Activated T-cell treated with anti-CD3 and anti-CD28 coated beads, Interleukin-2, amount 50 U/mL, for 4 hours (primary cell): ENCODE measurements at regions not wholly inside any gene's neighbourhood (a gene's known extent, or its start where the extent isn't known, plus 50 kb on each side); places are given as distances from the start of the nearest gene placed in this dataset.
"Not testable (repeated sequence)": the region's sequence is repeated elsewhere in the genome, so short reads cannot be mapped to it uniquely, and the experiment has no call there.

Experiments
- ATAC-seq, 2 donors: fragments of 200-7000 bp; cut with Tn5 transposase; one replicate each; pipeline ENCODE4 v1.10.0; 2021
- DNase-seq: peaks from one replicate; pipeline ENCODE4 v3.0.0-alpha.2; 2020
- H3K27me3 Mint-ChIP-seq: one replicate; pipeline ENCODE4 v1.8.0; 2021; ENCODE audit warnings: low read depth, mixed read lengths
- H3K36me3 Mint-ChIP-seq: one replicate; pipeline ENCODE4 v1.8.0; 2022; ENCODE audit warnings: mixed read lengths; ENCODE audit not compliant: insufficient read depth
- H3K4me1 Mint-ChIP-seq: one replicate; pipeline ENCODE4 v1.8.0; 2021; ENCODE audit warnings: low read depth, mixed read lengths
- H3K4me3 Mint-ChIP-seq: one replicate; pipeline ENCODE4 v1.8.0; 2021; ENCODE audit warnings: mild to moderate bottlenecking, moderate library complexity, mixed read lengths
- H3K9me3 Mint-ChIP-seq: one replicate; pipeline ENCODE4 v1.8.0; 2021; ENCODE audit warnings: mixed read lengths

DNA sequence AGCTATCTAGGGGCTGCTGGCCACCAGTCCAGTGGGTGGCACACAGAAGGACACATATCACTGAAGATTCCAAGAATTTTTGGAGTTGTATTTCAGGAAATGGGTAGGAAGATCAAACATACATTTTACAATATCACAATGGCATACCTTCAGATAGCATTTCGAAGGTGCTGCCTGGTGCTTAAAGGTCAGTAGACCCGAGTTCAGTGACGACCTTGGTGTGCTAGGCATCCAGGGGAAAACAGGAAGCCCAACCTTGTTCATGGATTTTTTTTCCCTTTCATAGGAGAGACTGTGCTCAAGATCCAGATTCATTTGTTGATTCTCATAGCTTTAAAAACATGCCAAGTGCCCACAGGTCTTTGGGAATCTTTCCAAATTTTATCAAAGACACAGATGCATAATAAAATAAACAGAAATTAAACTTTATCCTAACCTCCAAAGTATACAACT, 51.0 kb upstream of the RCBTB2 start:
- H3K4me3 Mint-ChIP-seq: no peak overlapping the region
- H3K36me3 Mint-ChIP-seq: no peaks in the 10 kb centered on the region
- peaks cover 4% of the 10 kb centered on the region for H3K27me3 Mint-ChIP-seq
- DNase-seq (no peak), ATAC-seq (no peak)
- peaks cover 23% of the 10 kb centered on the region for H3K4me1 Mint-ChIP-seq
- no peaks in the 10 kb centered on the region for H3K9me3 Mint-ChIP-seq

- Mint-ChIP-seq H3K36me3 (no peaks in the 10 kb centered on the region), H3K27me3 (peaks cover 4% of the 10 kb centered on the region), H3K4me3 (no peak overlapping the region), H3K4me1 (peaks cover 16% of the 10 kb centered on the region), H3K9me3 (no peaks in the 10 kb centered on the region)
- DNase-seq: no peak
- no peak for ATAC-seq
Observed at GRCh38 chr13:48585456-48585840, 52.6 kb upstream of the RCBTB2 start.

DNA sequence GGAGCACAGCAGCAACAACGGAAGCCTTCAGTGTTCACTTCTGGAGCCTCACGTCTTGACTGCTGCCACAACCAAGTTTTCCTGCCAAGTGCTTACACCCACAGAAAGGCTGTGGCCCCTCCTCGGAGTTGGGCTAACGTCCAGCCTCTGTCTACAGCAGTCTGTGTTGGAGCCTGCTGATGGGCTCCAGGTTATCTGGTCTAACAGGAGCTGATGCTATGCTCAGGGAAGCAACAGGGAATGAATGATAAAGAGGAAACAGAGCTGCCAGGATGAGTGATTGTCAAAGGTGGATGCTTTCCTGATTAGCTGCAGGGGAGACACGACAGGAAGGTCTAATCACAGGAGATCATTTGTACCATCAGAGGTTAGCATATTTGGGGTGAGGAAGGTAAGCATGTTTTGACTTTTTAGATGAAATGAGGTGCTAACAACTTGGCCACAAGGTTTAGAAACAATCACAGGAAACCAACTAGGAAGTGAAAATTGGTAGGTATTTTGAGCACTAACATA, 53.8 kb upstream of the RCBTB2 start:
- Mint-ChIP-seq H3K27me3 (peaks cover 4% of the 10 kb centered on the region), H3K4me3 (no peak overlapping the region), H3K4me1 (peaks cover 13% of the 10 kb centered on the region), H3K36me3 (no peaks in the 10 kb centered on the region), H3K9me3 (no peaks in the 10 kb centered on the region)
- DNase-seq (no peak), ATAC-seq (no peak)

- ATAC-seq (no peak), DNase-seq (no peak)
- peaks cover 4% of the 10 kb centered on the region for H3K27me3 Mint-ChIP-seq
- no peak overlapping the region for H3K4me3 Mint-ChIP-seq
- H3K36me3 Mint-ChIP-seq: no peaks in the 10 kb centered on the region
- no peaks in the 10 kb centered on the region for H3K9me3 Mint-ChIP-seq
- peaks cover 13% of the 10 kb centered on the region for H3K4me1 Mint-ChIP-seq
Observed at GRCh38 chr13:48588120-48588519, 55.2 kb upstream of the RCBTB2 start.

DNA sequence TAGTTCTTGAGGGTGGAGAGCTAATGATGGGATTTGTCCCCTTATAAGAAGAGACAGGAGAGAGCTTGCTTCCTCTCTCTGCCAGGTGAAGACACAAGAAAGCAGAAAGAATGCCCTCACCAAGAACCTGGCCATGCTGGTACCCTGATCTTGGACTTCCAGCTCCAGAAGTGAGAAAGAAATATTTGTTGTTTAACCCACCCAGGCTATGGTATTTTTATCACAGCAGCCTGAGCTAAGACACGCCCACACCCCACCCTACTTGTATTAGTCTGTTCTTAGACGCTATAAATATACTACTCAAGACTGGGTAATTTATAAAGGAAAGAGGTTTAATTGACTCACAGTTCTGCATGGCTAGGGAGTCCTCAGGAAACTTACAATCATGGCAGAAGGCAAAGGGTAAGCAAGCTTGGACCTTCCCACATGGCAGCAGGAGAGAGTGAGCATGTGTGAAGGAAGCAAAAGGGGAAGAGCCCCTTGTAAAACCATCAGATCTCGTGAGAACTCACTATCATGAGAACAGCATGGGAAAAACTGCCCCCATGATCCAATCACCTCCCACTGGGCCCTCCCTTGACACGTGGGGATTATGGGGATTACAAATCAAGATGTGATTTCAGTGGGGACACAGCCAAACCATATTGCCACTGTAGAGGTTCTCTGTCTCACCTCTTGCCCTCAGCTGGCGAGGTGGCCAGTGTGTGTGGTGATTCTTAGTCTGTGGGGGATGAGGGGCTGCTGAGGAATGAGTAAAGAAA, 57.4 kb upstream of the RCBTB2 start:
- DNase-seq (no peak), ATAC-seq (no peak)
- peaks cover 13% of the 10 kb centered on the region for H3K4me1 Mint-ChIP-seq
- no peaks in the 10 kb centered on the region for H3K9me3 Mint-ChIP-seq
- no peaks in the 10 kb centered on the region for H3K27me3 Mint-ChIP-seq
- H3K4me3 Mint-ChIP-seq: no peak overlapping the region
- no peaks in the 10 kb centered on the region for H3K36me3 Mint-ChIP-seq

- not testable (repeated sequence) for H3K4me1 Mint-ChIP-seq, H3K9me3 Mint-ChIP-seq, DNase-seq, ATAC-seq, H3K27me3 Mint-ChIP-seq, H3K36me3 Mint-ChIP-seq, H3K4me3 Mint-ChIP-seq
Observed at GRCh38 chr13:48591124-48591872, 58.4 kb upstream of the RCBTB2 start.

DNA sequence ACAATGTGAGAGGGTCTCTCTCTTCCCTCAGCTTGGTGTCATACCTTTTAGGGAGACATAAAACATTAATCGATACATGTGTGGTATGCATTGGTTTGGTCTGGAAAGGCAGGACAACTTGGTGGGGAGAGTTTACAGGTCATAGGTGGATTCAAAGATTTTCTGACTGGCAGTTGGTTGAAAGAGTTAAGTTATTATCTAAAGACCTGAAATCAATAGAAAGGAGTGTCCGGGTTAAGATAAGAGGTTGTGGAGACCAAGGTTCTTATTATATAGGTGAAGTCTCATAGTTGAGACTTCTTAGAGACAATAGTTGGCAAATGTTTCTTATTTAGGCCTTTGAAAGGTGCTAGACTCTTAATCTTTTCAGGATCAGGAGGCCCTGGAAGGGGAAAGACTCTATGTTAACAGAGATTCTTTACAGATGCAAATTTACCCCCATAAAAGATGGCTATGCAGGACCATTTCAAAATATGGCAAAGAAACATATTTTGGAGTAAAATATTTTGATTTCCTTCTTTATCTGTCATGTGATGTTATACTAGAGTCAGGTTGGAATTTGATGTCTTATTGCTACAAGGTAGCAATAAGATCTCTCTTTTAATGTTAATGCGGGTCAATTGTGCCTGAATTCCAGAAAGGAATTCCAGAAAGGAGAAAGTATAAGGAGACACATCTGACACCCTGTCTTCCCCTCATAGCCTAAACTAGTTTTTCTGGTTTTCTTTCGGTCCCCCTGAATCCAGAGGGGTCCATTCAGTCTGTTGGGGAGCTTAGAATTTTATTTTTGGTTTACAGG, 59.2 kb upstream of the RCBTB2 start:
- no peak for DNase-seq
- H3K36me3 Mint-ChIP-seq: no peaks in the 10 kb centered on the region

GRCh38 chr13:48592688-48593049, 59.8 kb upstream of the RCBTB2 start:
- H3K36me3 Mint-ChIP-seq: no peaks in the 10 kb centered on the region
- H3K9me3 Mint-ChIP-seq: no peaks in the 10 kb centered on the region
- H3K4me1 Mint-ChIP-seq: no peaks in the 10 kb centered on the region
- DNase-seq (no peak), ATAC-seq (no peak)
- no peaks in the 10 kb centered on the region for H3K27me3 Mint-ChIP-seq
- H3K4me3 Mint-ChIP-seq: no peak overlapping the region

More for the DNA sequence above, 59.2 kb upstream of the RCBTB2 start:
- no peak for ATAC-seq
- Mint-ChIP-seq H3K9me3 (no peaks in the 10 kb centered on the region), H3K4me1 (peaks cover 1% of the 10 kb centered on the region), H3K4me3 (no peak overlapping the region), H3K27me3 (no peaks in the 10 kb centered on the region)

- Mint-ChIP-seq H3K4me1 (no peaks in the 10 kb centered on the region), H3K36me3 (no peaks in the 10 kb centered on the region), H3K4me3 (no peak overlapping the region), H3K9me3 (no peaks in the 10 kb centered on the region), H3K27me3 (no peaks in the 10 kb centered on the region)
- no peak for DNase-seq
- ATAC-seq: no peak
Observed at GRCh38 chr13:48593536-48593935, 60.2 kb upstream of the CYSLTR2 start.

DNA sequence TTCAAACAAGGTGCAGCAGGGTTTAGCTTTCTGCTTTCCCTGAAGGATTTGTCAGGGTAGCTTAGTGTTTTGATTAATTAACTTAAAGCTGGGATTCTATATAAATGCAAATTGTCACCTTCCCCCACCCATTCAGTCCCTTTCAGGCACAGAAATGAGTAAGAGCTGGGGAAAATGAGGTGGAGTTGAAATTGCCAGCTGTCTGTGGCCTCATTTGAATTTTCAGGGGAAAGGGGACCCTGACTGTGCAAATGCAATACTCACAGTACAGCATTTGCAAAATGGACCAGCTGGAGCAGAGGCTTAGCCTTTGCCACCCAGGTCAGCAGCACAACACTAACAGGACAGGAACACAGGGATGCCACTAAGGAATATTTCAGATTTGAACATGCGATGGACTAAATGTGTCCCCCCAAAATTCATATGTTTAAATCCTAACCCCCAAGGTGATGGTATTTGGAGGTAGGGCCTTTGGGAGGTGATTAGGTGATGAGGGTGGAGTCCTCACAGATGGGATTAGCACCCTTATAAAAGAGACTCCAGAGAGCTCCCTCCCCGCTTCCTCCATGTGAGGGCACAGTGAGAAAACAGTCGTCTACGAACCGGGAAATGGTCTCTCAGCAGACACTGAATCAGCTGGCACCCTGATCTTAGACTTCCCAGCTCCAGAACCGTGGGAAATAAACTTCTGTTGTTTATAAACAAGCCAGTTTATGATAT, 59.5 kb upstream of the CYSLTR2 start:
- no peaks in the 10 kb centered on the region for H3K36me3 Mint-ChIP-seq
- no peak overlapping the region for H3K4me3 Mint-ChIP-seq
- no peaks in the 10 kb centered on the region for H3K9me3 Mint-ChIP-seq
- H3K4me1 Mint-ChIP-seq: no peaks in the 10 kb centered on the region
- H3K27me3 Mint-ChIP-seq: no peaks in the 10 kb centered on the region
- no peak for DNase-seq
- ATAC-seq: no peak

DNA sequence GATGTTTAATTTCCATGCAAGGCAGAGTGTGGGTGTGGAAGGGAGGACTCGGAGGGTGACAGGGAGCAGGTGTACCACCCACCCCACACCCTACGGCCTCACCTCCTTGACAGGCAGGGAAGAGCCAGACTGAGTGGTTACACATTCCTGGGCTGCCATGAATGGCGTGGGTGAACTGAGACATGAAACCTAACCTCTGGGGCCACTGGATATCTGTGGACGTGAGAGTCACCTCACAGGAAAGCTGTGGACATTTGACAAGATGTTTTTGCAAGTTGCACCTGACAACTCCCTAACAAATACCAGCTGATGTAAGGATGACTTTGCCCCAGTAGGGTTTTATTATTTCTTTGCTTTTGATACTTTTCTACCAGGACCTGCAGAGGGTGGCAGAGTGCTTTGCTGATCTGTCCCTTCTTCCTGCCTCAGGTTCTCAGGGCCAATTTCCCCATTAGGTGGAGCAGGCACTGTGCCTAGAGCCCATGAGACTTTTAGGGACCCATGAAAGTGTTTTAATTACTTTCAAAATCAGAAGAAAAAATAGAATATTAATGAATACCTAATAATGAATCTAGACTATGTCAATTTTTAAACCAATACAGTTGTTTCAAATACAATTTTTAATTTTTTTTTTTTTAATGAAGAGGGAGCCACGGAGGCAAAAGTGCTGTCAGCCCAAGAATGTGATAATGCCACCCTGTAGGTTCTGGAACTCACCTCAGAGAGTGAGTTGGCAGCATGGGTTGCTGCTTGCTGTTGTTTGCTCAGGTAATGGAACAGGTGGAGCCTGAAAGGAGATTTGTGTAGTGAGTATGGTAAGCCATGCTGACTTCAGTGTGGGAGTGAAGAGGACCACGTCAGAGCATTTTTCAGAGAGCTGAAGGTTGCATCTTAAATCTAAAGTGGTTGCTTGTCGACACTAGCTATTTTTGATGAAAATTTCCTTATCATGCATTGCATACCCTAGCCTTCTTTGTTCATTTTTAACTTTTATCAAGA, 58.0 kb upstream of the CYSLTR2 start:
- Mint-ChIP-seq H3K4me3 (no peak overlapping the region), H3K9me3 (no peaks in the 10 kb centered on the region), H3K36me3 (no peaks in the 10 kb centered on the region), H3K4me1 (no peaks in the 10 kb centered on the region), H3K27me3 (no peaks in the 10 kb centered on the region)
- ATAC-seq (peak; percentile 78 to 87), DNase-seq (peak; percentile 40)

GRCh38 chr13:48600374-48601364, 53.1 kb upstream of the CYSLTR2 start:
- H3K36me3 Mint-ChIP-seq: no peaks in the 10 kb centered on the region
- no peaks in the 10 kb centered on the region for H3K27me3 Mint-ChIP-seq
- H3K4me3 Mint-ChIP-seq: no peak overlapping the region
- DNase-seq (no peak), ATAC-seq (no peak)
- peaks cover 3% of the 10 kb centered on the region for H3K9me3 Mint-ChIP-seq
- peaks cover 5% of the 10 kb centered on the region for H3K4me1 Mint-ChIP-seq
